ENCODE measurements at regions not wholly inside any gene's neighbourhood (a gene's known extent, or its start where the extent isn't known, plus 50 kb on each side); places are given as distances from the start of the nearest gene placed in this dataset.
"Not testable (repeated sequence)": the region's sequence is repeated elsewhere in the genome, so short reads cannot be mapped to it uniquely, and the experiment has no call there.

DNA sequence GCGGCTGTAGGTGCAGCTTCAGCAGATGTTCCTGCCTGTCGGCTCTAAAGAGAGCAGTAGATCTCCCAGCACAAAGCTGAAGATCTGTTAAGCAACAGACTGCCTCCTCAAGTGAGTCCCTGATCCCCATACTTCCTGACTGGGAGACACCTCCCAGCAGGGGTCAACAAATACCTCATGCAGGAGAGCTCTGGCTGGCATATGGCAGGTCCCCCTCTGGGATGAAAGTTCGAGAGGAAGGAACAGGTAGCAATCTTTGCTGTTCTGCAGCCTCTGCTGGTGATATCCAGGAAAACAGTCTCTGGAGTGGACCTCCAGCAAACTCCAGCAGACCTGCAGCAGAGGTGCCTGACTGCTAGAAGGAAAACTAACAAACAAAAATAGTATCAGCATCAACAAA is 337.1 kb upstream of the USP15 start:
- in situ Hi-C loops (cut with MboI; ENCODE audit: low sequenced_read_pairs) = no loop called here

DNA sequence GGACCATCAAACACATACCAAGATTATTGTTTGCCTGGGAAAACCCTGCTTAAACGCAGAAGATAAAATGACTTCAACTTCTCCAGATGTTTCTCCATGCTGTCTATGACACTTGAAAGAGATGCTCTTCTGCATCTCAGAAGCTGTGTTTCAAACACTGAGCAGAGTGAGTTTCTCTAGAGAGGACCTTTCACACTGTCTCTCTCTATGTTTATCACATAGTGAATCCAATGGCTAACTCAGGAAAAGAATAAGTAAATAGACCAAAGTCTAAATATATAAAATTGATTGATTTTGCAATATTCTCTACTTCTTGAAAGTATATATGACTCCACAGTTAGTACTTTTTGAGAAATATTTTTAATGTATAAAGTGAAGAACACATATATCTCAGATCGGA is 325.6 kb upstream of the USP15 start:
- in situ Hi-C loops (cut with MboI; ENCODE audit: low sequenced_read_pairs) = no loop called here

DNA sequence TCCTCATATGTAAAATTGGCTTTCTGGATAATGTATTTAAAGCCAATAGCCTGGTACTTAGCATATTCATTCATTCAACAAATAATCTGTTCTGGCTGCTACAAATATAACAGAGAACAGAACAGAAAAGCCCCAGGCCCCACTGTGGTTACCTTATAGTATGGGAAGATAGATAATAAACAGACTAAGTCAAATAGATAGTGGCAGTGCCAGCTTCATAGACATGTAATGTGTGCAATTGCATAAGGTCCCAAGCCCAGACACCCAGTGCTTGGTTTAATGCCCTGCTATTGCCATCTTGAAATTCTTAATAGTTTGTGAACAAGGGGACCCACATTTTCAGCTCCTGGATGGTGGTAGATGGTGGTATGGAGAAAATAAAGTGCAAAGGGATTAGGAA is 320.2 kb upstream of the USP15 start:
- in situ Hi-C loops (cut with MboI; ENCODE audit: low sequenced_read_pairs) = no loop called here

DNA sequence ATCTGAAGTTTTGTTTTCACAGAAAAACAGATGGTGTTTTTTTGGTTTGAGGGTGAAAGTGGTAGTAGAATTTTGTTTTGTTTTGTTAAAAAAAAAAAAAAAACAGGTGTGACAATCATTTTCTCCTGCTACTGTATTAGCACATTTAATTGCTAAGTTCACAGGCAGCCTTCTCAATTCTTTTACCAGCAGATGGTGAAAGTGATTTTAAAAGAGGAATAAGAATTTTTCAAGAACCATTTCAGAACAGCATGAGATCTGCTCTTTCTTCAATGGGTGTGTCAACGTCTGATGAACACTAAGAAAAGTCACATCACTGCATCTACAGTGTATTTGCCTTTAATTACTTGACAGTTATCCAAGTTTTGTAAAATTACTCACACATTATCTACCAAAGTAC is 303.7 kb upstream of the USP15 start:
- in situ Hi-C loops (cut with MboI; ENCODE audit: low sequenced_read_pairs) = no loop called here

DNA sequence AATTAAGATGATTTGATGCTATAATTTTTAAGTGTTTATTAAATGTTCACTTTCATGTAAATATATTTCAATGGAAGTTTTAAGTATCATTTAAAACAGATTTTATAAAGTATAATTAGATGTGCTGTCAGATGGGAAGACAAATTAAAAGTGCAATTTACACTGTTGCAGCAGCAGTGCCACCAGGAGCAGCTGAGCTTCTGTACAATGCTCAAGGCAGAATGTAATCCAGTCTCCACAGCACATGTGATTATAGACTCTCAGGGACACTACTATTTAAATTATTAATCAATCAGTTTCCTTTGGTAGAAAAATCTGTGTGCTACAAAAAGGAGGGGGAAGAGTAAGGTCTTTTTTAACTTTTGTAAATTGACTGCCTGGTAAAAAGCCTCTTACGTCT is 285.7 kb upstream of the USP15 start:
- in situ Hi-C loops (cut with MboI; ENCODE audit: low sequenced_read_pairs) = no loop called here

DNA sequence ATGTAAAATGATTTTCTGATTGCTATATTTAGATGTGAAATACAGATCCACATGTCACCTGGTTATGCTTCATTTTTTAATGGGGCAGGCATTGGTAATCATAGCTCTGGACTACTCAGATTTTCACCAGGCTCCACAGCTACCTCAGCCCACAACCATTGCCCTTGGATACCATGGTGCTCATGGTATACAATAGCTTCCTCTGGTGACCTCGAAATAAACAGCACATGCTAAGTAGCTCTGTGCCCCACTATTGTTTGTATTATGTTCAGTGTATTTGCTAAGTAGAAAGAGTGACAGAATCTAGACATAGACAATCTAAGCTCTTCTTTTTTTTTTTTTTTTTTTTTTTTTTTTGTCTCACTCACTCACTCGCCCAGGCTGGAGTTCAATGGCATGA is 274.4 kb upstream of the USP15 start:
- in situ Hi-C loops (cut with MboI; ENCODE audit: low sequenced_read_pairs) = no loop called here

DNA sequence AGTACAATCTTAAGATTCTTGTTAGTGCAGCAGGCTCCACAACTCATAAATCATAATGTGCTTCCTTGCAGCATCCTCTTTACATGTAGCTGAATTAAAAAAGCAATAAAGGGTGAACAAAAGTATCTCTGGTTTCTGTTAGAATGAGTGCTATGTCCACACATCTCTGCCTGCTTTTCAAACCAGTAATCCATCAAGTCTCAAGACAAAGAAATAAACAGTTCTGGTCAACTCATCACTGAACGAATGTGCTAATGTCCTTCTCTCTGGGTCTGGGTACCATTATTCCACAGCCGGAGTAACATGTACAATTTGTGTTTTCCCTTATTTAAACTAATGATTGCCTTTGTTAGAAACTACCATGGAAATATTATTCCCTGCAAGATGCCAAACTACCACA is 273.0 kb upstream of the USP15 start:
- in situ Hi-C loops (cut with MboI; ENCODE audit: low sequenced_read_pairs) = no loop called here

DNA sequence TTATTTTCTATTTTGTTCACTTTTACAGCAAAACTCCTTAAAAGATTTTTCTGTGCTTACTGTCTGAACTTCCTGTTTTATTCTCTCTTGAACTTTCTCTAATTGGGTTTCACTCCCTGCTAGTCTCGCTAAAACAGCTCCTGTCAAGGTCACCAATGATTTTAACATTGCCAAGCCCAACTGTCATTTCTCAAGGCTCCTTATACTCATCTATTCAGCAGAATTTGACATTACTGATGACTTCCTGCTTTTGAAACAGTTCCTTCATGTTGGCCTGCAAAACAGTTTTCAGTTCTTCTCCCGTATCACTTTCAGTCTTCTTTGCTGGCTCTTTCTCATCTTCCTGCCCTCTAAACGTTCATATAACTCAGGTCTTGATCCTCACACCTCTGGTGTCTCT is 268.5 kb upstream of the USP15 start:
- in situ Hi-C loops (cut with MboI; ENCODE audit: low sequenced_read_pairs) = no loop called here

DNA sequence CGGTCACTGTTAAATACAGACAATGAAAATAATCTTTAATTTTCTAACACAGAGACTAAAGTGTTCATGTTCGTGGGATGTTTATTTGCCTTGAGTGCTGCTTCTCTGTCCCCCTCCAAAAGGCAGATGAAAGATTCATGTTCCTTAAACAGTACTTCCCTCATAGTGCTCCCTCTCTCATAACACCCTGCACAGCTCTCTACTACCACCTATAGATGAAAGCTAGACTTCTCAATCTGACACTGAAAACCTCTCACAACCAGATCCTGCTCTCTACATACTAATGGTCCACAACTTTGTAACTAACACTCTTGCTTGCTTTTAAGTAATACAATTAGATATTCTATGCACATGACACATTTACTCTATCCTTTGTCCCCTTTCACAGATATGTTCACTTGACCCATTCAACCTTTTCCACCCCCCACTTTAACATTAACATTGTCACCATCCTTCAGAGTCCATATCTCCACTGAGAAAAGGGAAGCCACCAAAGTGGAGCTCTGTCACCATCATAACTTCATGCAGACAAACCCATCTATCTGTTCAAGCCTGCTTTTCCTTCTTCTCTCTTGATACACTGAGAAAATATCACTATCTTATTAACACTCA is 266.4 kb upstream of the USP15 start:
- in situ Hi-C loops (cut with MboI; ENCODE audit: low sequenced_read_pairs) = no loop called here

DNA sequence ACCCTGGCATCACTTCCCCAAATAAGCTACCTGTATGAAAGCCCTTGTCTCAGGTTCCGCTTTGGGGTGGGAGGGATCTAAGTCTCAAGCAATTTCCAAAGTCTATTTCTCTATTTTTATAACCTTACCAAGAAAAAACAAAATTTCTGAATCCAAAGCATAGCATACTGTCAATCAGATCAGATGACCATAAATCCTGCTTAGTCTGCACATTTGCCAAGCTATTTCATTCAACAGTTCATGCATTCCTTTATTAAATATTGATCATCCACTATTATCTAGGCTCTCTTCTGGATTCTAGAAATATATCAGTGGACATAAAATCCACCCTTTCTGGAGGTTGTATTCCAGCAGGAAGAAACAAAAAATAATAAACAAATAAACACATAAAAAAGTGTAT is 263.5 kb upstream of the USP15 start:
- in situ Hi-C loops (cut with MboI; ENCODE audit: low sequenced_read_pairs) = no loop called here

DNA sequence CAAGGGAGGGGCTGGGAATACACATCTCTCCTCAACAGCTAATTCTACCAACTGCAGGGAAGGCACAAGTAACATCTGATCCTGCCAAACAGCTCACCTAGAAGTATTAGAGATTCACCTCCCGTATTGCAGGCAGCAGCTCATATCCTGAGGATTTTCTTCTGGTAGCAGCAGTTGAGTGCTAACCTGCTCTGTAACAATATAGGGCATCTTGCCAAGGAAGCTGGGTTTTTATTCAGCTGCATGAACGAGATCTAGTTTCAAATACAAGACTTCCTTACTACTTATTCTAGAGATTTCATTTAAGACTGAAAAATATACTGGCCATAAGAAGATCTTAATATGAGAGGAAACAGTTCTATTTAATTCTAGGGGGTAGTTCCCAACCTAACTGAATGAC is 261.4 kb upstream of the USP15 start:
- in situ Hi-C loops (cut with MboI; ENCODE audit: low sequenced_read_pairs) = no loop called here

DNA sequence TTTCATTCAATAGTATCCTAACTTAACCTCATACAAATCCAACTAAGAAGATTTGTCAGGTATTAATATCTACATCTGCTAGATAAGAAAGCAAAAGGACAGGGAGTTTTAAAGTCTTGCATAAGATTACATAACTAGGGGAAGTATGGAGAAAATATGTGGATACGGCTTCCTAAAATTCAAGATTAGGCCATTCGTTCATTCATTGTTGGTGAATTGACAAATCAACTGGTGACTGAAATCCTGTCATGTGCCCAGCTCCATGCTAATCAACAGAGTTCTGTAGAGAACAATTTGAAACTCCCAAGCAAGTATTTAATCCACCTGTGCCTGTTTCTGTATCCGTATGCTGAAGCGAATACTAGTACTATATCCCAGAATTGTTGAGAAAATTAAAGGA is 260.9 kb upstream of the USP15 start:
- in situ Hi-C loops (cut with MboI; ENCODE audit: low sequenced_read_pairs) = no loop called here

DNA sequence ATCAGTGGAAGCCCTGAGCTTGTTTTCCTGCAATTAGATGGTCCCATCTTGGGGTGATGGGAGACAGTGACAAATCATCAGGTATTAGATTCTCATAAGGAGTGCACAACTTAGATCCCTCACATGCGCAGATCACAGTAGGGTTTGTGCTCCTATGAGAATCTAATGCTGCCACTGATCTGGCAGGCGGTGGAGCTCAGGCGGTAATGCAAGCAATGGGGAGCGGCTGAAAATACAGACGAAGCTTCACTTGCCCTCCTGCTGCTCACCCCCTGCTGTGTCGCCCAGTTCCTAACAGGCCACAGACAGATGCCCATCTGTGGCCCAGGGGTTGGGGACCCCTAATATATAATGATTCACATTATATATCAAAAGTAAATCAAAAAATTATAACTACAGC is 258.8 kb upstream of the USP15 start:
- in situ Hi-C loops (cut with MboI; ENCODE audit: low sequenced_read_pairs) = no loop called here

DNA sequence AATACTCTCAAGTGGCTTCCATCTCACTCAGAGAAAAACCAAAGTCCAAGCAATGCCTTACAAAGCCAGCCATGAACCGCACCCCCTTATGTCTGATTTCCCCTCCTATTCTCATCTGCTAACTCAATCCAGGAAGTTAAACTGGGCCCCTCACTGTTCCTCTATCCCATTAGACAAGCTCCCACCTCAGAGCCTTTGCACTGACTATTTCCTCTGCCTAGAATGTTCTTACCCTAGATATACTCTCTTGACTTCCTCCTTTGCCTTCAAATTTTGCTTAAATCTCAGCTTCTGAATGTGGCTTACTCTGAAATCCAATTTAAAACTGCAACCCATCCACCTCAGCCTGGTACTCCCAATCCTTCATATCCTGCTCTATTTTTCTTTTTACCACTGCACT is 257.0 kb upstream of the USP15 start:
- in situ Hi-C loops (cut with MboI; ENCODE audit: low sequenced_read_pairs) = no loop called here

DNA sequence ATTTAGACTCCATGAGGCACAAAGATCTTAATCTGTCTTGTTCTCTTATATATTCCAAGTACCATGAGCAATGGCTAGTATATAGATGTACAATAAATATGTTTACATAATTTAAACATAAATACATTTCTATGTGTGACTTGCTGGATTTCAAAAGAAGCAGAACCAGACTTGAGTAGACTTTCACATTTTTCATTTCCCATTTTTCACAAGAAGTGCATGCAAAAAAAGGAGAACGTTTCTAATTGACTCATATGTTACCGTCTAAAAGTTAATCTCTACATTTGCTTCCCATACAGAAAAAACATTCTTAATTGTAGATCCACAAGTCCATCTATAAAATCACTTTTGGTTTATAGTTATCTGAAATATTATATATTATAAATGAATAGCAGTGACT is 256.5 kb upstream of the USP15 start:
- in situ Hi-C loops (cut with MboI; ENCODE audit: low sequenced_read_pairs) = no loop called here

DNA sequence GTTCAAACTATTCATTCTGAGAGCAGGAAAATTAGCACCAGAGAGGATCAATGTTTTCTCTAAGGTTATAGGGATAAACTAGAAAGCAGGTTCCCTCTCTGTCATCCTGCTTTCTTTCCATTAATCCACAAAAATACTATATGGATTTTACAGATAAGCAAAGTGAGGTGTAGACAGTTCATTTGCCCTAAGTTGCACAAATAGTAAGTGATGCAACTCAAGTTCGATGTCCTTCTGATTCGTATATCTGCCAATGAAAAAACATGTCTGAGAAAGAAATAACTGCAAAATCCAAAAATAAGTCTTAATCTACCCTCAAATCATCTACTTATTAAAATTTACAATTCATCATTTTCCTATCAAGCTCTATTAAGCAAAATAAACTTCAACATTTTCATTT is 254.6 kb upstream of the USP15 start:
- in situ Hi-C loops (cut with MboI; ENCODE audit: low sequenced_read_pairs) = no loop called here

DNA sequence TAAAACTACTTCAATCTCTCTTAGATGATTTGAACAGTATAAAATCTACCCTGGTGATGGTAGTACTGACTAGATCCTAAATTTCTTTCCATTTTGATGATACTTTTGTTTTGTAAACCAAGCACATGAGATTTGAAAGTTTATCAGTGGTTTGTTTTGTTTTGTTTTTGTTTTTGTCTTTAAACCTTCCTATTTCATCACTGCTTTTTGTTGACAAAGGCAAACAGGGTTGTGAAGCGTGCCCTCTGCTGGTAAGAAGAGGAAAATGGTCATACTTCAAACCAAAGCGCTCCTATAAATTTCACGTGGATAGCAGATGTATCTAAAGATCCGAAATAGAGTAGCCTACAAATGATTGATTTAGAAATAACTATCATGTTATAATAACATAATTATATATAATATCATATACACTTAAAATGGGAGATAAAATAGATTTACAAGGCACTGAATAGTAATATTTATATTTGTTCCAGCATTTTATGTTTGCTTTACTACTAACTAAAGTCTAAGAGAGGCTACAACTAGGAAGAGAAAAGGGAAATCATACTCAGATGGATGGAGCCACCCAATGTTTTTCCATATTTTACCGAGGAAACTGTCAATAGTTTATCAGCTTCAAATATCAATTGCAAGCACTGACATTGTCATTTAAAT is 254.0 kb upstream of the USP15 start:
- in situ Hi-C loops (cut with MboI; ENCODE audit: low sequenced_read_pairs) = no loop called here

DNA sequence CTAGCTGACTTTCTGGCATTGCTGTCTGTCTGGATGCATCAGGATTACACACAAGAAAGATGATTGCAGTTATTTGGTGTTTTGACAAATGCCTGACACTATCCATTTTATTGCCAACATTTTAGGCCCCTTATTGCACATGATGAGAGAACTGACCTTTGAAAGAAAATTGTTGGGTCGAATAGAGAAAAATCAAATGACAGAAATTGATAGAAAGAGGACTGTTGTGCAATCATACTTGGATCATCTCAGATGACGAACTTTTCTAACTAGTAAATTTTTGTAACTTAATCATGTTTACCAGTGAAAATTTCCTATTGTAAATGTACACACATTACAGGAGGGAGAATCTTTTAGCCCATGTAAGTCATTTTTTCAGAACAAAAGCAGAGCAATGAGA is 251.5 kb upstream of the USP15 start:
- in situ Hi-C loops (cut with MboI; ENCODE audit: low sequenced_read_pairs) = no loop called here

DNA sequence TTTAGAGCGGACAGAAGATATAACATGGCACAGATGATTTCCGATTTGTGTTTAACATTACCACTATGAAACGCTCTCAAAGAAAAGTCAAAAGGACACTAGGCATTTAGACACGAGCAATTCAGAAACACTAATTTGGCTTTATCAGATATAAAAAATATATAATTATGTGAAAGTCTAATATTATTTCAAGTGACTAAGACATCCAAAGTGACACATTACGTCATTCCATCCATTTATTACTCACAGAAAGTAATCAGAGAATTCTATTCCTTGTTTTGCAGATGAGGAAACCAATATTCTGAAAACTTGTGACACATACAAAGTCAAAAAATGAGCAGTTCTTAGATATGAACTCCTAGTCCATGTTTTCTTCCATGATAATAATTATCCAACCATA is 250.8 kb upstream of the USP15 start:
- in situ Hi-C loops (cut with MboI; ENCODE audit: low sequenced_read_pairs) = no loop called here

DNA sequence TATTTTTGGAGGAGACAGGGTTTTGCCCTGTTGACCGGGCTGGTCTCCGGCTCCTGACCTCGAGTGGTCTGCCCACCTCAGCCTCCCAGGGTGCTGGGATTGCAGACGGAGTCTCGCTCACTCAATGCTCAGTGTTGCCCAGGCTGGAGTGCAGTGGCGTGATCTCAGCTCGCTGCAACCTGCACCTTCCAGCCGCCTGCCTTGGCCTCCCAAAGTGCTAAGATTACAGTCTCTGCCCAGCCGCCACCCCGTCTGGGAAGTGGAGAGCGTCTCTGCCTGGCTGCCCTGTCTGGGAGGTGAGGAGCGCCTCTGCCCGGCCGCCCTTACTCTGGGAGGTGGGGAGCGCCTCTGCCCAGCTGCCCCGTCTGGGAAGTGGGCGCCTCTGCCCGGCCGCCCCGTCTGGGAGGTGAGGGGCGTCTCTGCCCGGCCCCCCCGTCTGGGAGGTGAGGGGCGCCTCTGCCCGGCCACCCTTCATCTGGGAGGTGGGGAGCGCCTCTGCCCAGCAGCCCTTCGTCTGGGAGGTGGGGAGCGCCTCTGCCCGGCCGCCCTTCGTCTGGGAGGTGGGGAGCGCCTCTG is 249.8 kb upstream of the USP15 start:
- in situ Hi-C loops (cut with MboI; ENCODE audit: low sequenced_read_pairs) = not testable (repeated sequence)

DNA sequence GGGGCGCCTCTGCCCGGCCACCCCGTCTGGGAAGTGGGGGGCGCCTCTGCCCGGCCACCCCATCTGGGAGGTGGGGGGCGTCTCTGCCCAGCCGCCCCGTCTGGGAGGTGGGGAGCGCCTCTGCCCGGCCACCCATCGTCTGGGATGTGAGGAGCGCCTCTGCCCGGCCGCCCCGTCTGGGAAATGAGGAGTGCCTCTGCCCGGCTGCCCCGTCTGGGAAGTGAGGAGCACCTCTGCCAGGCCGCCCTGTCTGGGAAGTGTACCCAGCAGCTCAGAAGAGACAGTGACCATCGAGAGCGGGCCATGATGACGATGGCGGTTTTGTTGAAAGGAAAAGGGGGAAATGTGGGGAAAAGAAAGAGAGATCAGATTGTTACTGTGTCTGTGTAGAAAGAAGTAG is 249.2 kb upstream of the USP15 start:
- in situ Hi-C loops (cut with MboI; ENCODE audit: low sequenced_read_pairs) = not testable (repeated sequence)

DNA sequence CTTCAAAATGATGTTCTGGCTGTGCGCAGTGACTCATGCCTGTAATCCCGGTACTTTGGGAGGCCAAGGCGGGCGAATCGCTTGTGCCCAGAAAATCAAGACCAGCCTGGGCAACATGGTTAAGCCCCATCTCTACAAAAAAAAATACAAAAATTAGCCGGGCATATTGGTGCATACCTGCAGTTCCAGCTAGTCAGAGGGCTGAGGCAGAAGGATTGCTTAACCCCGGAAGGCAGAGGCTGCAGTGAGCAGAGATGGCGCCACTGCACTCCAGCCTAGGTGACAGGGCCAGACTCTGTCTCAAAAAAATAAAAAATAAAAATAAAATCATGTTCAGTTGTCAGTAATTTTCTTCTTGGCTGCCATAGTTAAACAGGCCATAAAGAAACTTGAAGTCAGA is 245.9 kb upstream of the USP15 start:
- in situ Hi-C loops (cut with MboI; ENCODE audit: low sequenced_read_pairs) = no loop called here

DNA sequence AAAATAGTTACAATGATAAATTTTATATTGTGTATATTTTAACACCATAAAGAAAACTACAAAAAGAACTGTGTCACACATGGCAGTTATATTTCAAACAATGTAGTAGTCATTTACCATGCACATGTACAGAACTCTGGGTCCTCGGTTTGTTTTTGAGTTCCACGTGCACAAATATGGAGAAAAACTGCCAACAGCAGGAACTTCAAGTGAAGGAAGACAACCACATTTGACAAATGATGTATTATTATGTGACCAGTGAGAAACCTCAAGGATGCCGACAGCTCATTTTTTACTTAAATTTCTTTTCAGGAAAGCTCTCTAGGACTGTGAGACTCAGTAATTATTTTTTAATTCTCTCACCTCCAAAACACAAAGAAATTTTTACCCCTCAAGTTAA is 244.2 kb upstream of the USP15 start:
- in situ Hi-C loops (cut with MboI; ENCODE audit: low sequenced_read_pairs) = no loop called here

Data from HL-60/S4 treated with phorbol 12-myristate 13-acetate at 8.2 ng/mL for 4 days and 3 days (cell line).